GM18867 (cell line): ENCODE measurements at regions not wholly inside any gene's neighbourhood (a gene's known extent, or its start where the extent isn't known, plus 50 kb on each side); places are given as distances from the start of the nearest gene placed in this dataset.
A peak's percentile ranks its signal among the peaks of the same experiment; 100 is the strongest.

ENCODE experiments used
- ATAC-seq: cut with Tn5 transposase; IDR thresholded peaks from one replicate; pipeline ENCODE4 v1.9.1; 2021; ENCODE audit warnings: mild to moderate bottlenecking, moderate library complexity; ENCODE audit not compliant: unreplicated experiment

GRCh38 chr12:59252731-59253130 lies 332.4 kb upstream of the LRIG3 start:
- ATAC-seq = no peak

DNA sequence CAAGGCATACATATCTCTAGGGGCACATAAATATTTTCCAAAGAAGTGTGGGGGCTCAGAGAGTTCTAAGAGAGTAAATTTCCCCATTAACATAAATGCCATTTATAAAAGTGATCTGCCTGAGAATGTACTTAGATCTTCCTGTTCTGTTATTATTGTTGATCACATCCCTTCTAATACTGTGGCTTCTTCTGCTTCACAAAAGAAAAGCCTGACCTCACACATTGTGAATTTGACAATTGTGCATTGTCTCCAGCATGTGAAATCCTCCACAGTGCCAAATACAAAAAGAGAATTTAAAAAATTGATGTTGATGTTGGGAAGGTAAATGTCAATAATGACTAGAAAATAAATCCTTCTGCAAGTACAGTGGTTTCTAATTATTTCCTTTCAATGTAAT lies 330.5 kb upstream of the LRIG3 start:
- no peak for ATAC-seq

DNA sequence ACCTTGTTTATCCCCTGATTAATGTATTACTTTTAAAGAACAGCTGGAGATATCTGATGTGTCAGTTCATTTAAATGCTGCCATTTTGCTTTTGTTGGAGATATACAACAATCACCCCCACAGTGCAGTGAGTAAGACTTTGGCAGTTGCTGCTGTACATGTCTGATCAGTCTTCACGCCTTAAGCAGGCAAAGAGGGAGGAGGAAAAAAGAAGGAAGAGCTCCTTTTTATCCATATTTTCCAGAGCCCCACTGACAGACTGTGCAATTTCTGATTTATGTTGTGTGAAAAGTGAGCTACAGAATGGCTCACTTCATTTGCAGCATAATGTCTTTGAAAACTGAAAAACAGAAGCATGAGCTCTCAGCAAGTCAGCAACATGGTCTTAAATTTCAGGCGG lies 319.7 kb upstream of the LRIG3 start:
- no peak for ATAC-seq

GRCh38 chr12:59234391-59234790 lies 314.1 kb upstream of the LRIG3 start:
- no peak for ATAC-seq

- no peak for ATAC-seq
These were observed 310.0 kb upstream of the LRIG3 start for GRCh38 chr12:59230334-59230733.

GRCh38 chr12:59219148-59219547 lies 298.8 kb upstream of the LRIG3 start:
- ATAC-seq = no peak

GRCh38 chr12:59196989-59197388 lies 276.7 kb upstream of the LRIG3 start:
- no peak for ATAC-seq

DNA sequence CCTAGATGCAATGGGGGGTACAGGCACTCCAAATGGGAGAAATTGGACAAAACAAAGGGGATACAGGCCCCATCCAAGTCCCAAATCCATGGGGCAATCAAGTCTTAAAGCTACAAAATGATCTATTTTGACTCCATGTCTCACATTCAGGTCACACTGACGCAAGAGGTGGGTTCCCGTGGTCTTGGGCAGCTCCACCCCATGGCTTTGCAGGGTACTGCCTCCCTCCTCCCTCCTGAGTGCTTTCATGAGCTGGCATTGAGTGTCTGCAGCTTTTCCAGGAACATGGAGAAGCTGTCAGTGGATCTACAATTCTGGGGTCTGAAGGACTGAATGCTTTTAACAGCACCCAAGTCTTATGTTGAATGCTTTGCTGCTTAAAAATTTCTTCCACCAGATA lies 274.5 kb upstream of the LRIG3 start:
- ATAC-seq = no peak

DNA sequence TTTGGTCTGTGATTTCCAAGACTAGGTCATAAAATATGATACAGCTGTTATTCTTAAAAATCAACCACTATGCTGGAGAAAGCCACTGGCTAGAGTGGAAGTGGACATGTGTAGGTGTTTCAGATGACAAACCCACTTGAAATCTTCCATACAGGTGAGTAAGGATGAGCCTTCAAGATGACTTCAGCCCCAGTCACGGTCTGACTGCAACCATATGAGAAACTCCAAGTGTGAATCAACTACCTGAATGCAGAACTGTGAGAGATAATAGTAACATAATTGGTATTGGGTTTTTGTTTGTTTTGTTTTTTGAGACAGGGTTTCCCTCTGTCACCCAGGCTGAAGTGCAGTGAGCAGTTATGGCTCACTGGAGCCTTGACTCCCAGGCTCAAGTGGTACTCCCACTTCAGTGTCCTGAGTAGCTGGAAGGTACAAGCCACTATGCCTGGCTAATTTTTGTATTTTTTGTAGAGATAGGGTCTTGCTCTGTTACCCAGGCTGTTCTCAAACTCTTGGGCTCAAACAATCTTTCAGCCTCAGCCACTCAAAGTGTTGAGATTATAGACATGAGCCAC lies 273.3 kb upstream of the LRIG3 start:
- ATAC-seq = no peak

GRCh38 chr12:59191372-59191771 lies 271.1 kb upstream of the LRIG3 start:
- no peak for ATAC-seq

- ATAC-seq = no peak
These were observed 266.1 kb upstream of the LRIG3 start for GRCh38 chr12:59186451-59186850.

DNA sequence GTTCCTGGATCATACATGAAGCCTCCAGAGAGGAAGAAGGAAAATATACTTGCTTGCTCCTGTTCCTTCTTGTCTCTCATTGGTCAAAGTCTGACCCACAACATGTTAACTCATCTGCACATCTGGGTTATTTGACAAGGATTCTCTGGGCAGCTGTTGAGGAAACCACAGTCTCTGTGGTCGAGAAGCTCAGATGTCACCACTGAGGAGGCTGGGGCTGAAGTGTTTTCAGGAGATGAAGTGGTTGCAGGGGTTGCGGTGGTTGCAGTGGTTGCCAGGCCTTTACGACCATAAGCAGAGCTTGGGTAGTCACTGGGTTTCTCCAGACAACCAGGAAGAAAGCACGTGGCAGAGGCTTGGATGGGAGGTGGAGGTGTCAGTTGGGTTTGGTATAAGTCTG lies 265.0 kb upstream of the LRIG3 start:
- ATAC-seq = peak; percentile 50

GRCh38 chr12:59182658-59183455 lies 262.6 kb upstream of the LRIG3 start:
- no peak for ATAC-seq

DNA sequence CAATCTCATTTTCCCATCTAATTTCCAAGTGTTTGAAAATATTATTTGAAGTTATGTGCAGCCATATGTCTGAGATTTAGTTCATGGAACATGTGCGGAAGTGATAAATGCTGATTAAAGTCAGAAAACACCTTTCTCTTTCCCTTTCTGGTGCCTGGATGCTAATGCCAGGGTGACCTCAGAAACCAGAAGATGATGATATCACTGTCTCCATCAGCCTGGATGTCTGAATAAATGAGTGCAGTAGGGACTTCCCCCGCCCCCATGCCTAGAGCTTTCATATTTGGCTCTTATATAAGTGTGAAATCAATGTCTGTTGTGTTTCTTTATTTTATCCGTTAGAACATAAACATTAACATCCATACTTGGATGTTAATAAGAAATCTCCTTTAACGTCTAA lies 261.9 kb upstream of the LRIG3 start:
- peak; percentile 58 for ATAC-seq

DNA sequence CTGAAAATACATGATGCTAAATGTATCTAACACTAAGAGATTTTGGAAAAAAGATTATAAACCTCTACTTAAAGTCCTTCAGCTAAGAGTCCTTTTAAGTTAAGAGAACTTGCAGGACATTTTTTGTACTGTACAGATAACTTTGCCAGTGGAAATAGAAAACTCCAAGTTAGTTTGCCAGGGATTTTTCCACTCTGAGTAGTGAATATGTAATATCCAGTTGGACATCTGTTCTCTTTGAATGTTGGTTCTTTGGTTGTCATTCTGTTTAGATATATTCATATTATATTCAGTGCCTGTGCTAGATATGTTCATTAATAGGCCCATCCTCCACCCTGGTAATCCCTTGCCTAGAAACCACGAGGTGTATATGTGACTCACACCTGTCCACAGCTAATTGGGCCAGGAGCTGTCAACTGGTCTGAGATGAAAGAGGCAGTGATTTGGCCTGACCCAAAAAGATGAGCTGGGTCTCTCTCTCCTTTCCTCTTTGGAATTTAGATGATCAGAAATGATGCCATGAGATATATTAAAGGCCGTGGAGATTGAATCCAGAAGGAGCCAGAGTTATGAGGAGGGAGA lies 261.0 kb upstream of the LRIG3 start:
- no peak for ATAC-seq

DNA sequence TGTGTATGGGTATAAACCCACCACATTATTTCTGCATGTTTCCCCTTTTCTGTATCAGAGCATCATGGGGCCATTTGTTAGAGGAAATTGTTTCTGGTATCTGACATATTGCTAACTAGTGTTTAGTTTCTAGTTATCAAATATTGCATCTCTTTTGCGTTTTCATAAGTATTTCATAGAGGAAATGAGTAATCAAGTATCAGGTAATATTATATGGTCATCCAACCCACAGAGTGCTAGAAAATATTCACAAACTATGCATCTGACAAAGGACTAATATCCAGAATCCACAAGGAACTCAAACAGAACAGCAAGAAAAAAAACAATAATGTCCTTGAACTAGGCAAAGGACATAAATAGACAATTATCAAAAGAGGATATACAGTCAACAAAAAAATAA lies 258.9 kb upstream of the LRIG3 start:
- no peak for ATAC-seq

GRCh38 chr12:59173695-59174094 lies 253.4 kb upstream of the LRIG3 start:
- ATAC-seq = no peak

DNA sequence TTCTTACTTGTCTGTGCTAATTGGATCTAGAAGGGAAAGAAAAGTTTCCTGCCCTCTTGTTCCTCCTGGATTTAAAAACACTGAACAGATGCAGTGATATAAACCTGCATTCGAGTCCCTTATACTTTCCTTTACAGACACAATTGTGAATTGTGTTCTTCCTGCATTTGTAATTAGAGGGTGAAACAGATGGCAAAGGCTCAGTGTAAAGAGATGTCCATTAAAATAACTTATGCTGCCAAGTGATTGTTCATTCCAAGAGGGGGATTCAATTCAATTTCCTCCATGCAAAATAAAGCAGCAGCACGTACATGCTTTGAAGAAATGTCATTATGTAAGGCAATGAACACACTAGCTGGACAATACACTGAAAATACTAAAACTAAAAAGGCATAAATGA lies 248.3 kb upstream of the LRIG3 start:
- no peak for ATAC-seq

- ATAC-seq = no peak
These were observed 246.2 kb upstream of the LRIG3 start for GRCh38 chr12:59166457-59166856.

DNA sequence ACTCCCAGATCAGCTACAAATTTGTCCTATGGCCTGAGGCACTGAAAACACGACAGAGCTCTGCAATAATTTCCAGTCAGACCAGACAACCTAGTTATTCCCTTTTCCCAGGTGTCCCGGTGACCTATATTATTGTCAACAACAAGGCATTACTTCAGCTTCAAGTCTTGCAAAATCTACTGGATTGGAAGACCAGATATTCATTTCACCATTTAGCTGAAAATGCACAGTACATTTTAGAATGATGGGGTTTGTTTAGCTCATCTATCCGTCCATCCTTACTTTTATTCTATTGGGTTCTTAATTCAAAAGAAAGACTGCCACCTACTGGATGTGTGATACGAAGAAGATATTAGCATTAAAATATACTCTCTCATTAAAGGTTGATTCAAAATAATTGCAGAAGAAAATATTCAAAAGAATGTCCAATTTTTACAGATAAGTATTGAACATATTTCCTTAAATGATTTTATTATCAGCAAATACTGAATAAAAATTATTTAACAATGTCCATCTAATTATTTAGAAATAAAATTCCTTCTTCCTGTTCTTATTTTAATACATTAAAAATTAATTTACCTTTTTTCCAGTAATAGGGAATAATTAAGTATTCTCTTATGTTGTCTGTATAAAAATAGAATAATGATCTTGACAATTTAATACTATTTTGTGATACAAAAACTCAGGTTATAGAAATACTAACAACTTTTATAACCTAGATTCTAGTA lies 244.9 kb upstream of the LRIG3 start:
- ATAC-seq = no peak

DNA sequence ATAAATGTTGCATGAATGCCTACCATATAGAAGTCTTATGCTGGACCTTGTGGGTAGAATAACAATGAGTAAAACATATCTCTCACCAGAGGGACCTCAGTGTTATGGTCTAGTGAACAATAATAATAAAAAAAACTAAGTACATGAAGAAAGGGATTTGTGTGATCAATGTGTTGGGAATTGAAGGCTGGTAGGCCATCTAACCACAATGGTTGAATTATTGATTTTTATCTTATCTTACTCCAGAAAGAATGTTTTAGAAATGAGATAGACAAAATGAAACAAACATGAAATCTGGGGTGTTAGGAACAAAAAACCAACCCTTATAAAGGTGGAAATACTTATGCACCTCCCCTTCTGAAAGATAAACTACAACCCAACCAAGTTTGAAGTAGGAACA lies 243.9 kb upstream of the LRIG3 start:
- ATAC-seq = no peak

GRCh38 chr12:59158681-59159080 lies 238.4 kb upstream of the LRIG3 start:
- no peak for ATAC-seq
